Progenitor cell of endocrine pancreas (in vitro differentiated cells): ENCODE measurements at regions not wholly inside any gene's neighbourhood (a gene's known extent, or its start where the extent isn't known, plus 50 kb on each side); places are given as distances from the start of the nearest gene placed in this dataset.

Experiments used
- DNase-seq: peaks from one replicate; pipeline ENCODE4 v3.0.0; 2021; ENCODE audit warnings: low spot score; ENCODE audit not compliant: unreplicated experiment
- H3K27ac Mint-ChIP-seq: 2 replicates; pipeline ENCODE4 v1.8.0; 2021; ENCODE audit warnings: mild to moderate bottlenecking, moderate library complexity, mixed read lengths
- H3K27me3 Mint-ChIP-seq: 2 replicates; pipeline ENCODE4 v1.8.0; 2021; ENCODE audit warnings: mixed read lengths
- H3K36me3 Mint-ChIP-seq: 2 replicates; pipeline ENCODE4 v1.8.0; 2022; ENCODE audit warnings: mixed read lengths; ENCODE audit not compliant: insufficient read depth
- H3K4me1 Mint-ChIP-seq: 2 replicates; pipeline ENCODE4 v1.8.0; 2021; ENCODE audit warnings: low read depth, mixed read lengths
- H3K4me3 Mint-ChIP-seq: 2 replicates; pipeline ENCODE4 v1.8.0; 2021; ENCODE audit warnings: low read depth, mild to moderate bottlenecking, moderate library complexity, mixed read lengths
- H3K9me3 Mint-ChIP-seq: 2 replicates; pipeline ENCODE4 v1.8.0; 2021; ENCODE audit warnings: low read depth, mixed read lengths
- TF ChIP-seq, protein P1 (sequence below): fragments of 200-600 bp; sonication (generic); IDR thresholded peaks from one replicate; pipeline ENCODE4 v1.5.0; 2021; ENCODE audit warnings: antibody characterized with exemption, mild to moderate bottlenecking; ENCODE audit not compliant: unreplicated experiment

- H3K4me1 Mint-ChIP-seq = no peaks in the 10 kb centered on the region
- DNase-seq = no peak
- H3K27me3 Mint-ChIP-seq = no peaks in the 10 kb centered on the region
- peaks cover 16% of the 10 kb centered on the region for H3K9me3 Mint-ChIP-seq
- H3K27ac Mint-ChIP-seq = no peak overlapping the region
- H3K4me3 Mint-ChIP-seq = no peak overlapping the region
- no peaks in the 10 kb centered on the region for H3K36me3 Mint-ChIP-seq
- TF ChIP-seq, protein P1, sequence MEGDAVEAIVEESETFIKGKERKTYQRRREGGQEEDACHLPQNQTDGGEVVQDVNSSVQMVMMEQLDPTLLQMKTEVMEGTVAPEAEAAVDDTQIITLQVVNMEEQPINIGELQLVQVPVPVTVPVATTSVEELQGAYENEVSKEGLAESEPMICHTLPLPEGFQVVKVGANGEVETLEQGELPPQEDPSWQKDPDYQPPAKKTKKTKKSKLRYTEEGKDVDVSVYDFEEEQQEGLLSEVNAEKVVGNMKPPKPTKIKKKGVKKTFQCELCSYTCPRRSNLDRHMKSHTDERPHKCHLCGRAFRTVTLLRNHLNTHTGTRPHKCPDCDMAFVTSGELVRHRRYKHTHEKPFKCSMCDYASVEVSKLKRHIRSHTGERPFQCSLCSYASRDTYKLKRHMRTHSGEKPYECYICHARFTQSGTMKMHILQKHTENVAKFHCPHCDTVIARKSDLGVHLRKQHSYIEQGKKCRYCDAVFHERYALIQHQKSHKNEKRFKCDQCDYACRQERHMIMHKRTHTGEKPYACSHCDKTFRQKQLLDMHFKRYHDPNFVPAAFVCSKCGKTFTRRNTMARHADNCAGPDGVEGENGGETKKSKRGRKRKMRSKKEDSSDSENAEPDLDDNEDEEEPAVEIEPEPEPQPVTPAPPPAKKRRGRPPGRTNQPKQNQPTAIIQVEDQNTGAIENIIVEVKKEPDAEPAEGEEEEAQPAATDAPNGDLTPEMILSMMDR = no peak
Observed at GRCh38 chr6:113120582-113121285, 736.4 kb upstream of the MARCKS start.

GRCh38 chr6:113121571-113121970, 735.6 kb upstream of the MARCKS start:
- H3K9me3 Mint-ChIP-seq = peaks cover 16% of the 10 kb centered on the region

DNA sequence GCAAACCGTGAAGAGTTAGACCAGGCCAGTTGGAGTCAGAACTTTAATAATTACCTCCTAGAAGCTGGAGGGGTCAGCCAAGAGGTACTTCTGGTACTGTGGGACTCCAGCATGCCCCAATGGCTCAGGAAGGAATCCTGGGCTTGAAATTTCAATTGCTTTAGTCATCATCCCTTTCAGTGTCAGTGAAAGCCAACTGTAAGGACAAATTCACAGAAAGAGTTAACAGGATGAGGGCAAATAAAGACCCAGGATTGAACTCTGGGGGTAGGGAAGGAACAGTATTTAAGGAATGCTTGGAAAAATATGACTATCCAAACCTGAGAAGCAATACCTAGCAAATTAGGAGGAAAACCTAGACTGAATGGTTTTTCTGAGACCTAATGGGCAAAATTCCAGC, 735.1 kb upstream of the MARCKS start:
- DNase-seq = no peak
- TF ChIP-seq, protein P1 = no peak
- peaks cover 11% of the 10 kb centered on the region for H3K9me3 Mint-ChIP-seq
- H3K36me3 Mint-ChIP-seq = no peaks in the 10 kb centered on the region
- H3K4me3 Mint-ChIP-seq = no peak overlapping the region
- no peak overlapping the region for H3K27ac Mint-ChIP-seq
- no peaks in the 10 kb centered on the region for H3K27me3 Mint-ChIP-seq
- no peaks in the 10 kb centered on the region for H3K4me1 Mint-ChIP-seq

More at GRCh38 chr6:113121571-113121970, 735.6 kb upstream of the MARCKS start:
- TF ChIP-seq, protein P1 = no peak
- no peak overlapping the region for H3K4me3 Mint-ChIP-seq
- no peak overlapping the region for H3K27ac Mint-ChIP-seq
- no peak for DNase-seq
- H3K36me3 Mint-ChIP-seq = no peaks in the 10 kb centered on the region
- H3K4me1 Mint-ChIP-seq = no peaks in the 10 kb centered on the region
- no peaks in the 10 kb centered on the region for H3K27me3 Mint-ChIP-seq

- H3K36me3 Mint-ChIP-seq = no peaks in the 10 kb centered on the region
- H3K27me3 Mint-ChIP-seq = no peaks in the 10 kb centered on the region
- no peak for DNase-seq
- no peaks in the 10 kb centered on the region for H3K4me1 Mint-ChIP-seq
- no peak overlapping the region for H3K27ac Mint-ChIP-seq
- H3K9me3 Mint-ChIP-seq = no peaks in the 10 kb centered on the region
- no peak overlapping the region for H3K4me3 Mint-ChIP-seq
- TF ChIP-seq, protein P1 = no peak
Observed at GRCh38 chr6:113125626-113126025, 731.5 kb upstream of the MARCKS start.

- TF ChIP-seq, protein P1 = no peak
- Mint-ChIP-seq H3K27me3 (no peaks in the 10 kb centered on the region), H3K9me3 (no peaks in the 10 kb centered on the region), H3K4me3 (no peak overlapping the region), H3K4me1 (no peaks in the 10 kb centered on the region), H3K27ac (no peak overlapping the region), H3K36me3 (no peaks in the 10 kb centered on the region)
- DNase-seq = no peak
Observed at GRCh38 chr6:113127786-113128419, 729.2 kb upstream of the MARCKS start.
